NCI-H1436 (cell line): ENCODE measurements at regions not wholly inside any gene's neighbourhood (a gene's known extent, or its start where the extent isn't known, plus 50 kb on each side); places are given as distances from the start of the nearest gene placed in this dataset.
A peak's percentile ranks its signal among the peaks of the same experiment; 100 is the strongest.
"Not testable (repeated sequence)": the region's sequence is repeated elsewhere in the genome, so short reads cannot be mapped to it uniquely, and the experiment has no call there.

Experiments
- DNase-seq: peaks from one replicate; lab custom pipeline; 2025; lab: John Stamatoyannopoulos, UW

DNA sequence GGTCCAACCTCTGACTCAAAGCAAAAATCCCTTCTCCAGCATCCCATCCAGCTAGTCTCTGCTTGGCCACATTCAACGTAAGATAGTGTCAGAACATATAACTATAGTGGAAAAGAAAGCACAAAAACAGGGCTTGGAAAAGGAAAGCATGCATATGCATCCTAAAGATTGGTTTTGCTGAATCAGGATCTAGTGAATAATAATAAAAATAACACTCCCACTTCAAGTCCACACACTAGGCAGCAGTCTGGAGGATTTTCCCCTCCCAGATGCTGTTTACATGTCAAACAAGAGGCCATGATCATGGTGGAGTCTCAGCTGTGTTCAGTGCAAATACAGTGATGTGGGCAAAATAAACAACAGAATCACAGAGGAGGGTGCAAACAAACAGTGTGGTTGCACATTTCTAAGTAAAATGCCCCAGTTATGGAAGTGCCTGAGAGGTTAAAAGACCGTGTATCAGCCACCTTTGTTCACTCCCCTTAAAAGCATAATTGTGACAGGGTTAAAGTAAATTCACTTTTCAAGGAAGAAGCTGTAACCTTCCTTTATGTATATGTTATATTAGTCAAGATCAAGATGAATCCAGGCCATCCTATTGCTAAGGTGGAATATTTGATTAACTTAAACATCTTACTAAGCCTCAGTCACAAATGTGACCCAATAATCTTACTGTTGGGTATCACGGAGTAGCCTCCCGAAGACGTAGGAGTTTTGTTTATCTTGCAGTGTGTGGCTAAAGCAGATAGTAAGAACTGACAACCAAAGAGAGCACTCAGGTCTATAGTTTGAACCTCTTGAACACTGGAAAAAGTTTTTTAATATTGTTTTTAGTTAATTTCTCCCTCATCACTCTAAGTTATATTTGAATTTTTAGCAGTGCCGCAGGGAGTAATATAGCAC lies 424.5 kb downstream of the SOX2 start:
- DNase-seq = no peak

- no peak for DNase-seq
Measured at GRCh38 chr3:182138393-182138792, 426.7 kb downstream of the SOX2 start.

DNA sequence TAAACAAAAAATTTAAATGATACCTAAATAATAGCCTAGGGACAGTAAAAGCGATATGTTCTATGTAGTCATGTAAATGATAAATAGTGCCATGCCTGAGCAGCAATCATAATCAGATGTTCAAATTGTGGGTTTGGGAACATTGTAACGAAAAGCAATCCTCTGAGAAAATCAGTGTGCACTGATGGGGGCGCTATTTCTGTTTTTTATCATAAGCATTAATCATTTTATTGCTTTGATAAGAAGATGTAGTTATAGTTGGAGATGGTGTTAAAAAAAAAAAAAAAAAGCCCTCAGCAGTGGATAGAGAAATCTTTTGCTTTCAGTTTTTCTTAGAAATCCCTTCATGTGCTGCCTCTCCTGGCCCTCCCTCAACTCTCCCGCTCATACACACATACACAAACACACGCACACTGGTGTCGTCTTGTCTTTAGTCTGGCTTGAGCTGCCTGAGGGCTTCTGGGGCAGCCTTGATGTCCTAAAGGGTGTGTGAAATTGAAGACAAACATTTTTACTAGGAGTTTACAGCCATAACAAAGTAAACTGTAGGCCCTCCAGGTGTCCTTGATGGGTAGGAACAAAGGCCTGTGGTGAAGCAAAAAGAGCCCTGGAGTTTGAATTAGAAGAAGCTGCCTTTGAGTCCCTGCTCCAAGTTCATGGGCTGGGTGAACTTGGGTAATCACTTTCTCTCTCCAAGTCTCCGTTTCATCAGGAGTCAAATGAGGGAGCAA lies 428.1 kb downstream of the SOX2 start:
- no peak for DNase-seq

DNA sequence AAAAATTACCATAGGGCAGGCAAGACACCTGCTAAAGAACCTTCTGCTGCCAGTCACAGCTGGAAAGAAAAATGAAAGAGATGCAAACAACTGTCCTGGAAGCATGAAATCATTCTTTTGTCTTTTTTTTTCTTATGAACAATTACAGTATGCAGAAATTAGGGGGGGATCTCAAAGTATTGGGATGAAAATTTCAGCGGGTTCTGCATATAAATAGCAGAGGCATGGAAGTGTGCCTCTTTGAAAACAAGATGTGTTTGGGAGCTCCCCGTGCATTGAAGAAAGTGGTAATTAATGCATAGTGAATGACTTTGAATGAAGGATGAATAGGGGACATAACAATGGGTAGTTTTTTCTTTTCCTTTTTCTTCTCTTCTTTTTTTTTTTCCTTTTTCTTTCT lies 431.2 kb downstream of the SOX2 start:
- DNase-seq = no peak

DNA sequence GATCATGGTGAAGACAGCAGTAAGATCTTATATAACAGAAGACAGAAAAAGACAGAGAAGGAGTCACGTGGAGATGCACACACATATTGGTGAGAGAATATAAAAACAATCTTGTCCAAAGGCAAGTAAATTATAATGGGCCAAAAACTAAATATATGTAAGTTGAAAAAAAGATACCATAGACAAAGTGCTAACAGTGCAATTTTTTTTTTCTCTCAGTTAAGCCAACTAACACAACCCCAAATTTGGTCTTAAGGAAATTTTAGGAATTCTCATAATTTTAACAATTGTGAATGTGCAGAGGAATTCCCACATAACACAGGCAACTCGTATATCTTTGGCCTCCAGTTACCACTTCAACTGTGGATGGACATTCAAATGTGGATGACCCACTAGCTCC lies 432.2 kb downstream of the SOX2 start:
- DNase-seq = no peak

GRCh38 chr3:182148360-182148759 lies 436.6 kb downstream of the SOX2 start:
- DNase-seq = no peak

GRCh38 chr3:182149594-182149993 lies 437.9 kb downstream of the SOX2 start:
- no peak for DNase-seq

DNA sequence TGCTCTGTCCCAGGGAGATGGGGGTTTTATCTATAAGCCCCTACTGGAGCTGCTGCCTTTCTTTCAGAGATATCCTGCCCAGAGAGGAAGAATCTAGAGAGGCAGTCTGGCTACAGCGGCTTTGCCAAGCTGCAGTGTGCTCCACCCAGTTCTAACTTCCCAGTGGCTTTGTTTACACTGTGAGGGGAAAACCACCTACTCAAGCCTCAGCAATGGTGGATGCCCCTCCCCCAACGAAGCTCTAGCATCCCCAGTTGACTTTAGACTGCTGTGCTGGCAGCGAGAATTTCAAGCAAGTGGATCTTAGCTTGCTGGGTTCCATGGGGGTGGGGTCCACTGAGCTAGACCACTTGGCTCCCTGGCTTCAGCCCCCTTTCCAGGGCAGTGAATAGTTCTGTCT lies 444.6 kb downstream of the SOX2 start:
- not testable (repeated sequence) for DNase-seq

- no peak for DNase-seq
Measured at GRCh38 chr3:182165234-182165633, 453.5 kb downstream of the SOX2 start.

DNA sequence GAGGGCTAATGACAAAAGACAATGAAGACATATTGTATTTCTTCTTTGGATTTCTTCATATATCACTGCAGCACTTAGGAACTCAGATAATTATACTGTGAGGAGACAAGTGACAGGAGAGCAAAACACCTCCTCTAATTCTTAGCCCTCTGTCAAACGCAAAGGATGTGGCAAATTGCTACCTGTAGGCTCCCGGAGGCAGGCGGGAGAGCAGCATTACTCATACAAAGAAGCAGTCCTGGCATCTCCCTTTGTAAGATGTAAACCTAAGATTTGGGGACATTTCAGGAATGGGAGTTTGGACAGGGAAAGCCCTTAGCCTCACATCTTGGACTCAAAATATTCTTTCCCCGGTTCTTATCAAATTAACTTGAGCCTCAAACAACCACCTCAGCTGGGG lies 460.8 kb downstream of the SOX2 start:
- no peak for DNase-seq

DNA sequence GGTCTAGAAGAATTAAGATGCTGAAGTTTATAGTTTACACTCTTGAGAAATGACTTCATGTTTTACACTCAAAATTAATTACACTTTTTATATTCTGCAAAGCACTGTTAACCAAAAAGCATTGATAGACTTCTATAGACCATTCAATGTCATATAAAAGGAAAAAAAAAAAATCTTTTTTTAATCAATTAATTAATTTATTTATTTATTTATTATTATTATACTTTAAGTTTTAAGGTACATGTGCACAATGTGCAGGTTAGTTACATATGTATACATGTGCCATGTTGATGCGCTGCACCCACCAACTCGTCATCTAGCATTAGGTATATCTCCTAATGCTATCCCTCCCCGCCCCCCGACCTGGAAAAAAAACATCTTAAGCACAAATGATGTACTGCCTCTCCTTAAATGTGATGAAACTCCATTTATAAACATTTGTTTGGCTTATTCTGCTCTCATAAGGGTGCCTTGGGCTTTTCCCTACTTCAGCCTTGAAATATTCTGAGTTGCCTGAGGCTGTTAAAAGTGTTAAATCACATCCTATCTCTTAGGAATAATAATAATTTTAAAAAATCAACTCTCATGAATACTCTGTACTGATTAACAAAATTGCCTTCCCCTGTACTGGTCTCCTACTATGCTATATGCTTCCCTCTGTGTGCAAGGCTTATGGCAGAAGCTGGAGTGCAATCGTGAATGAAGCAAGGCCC lies 466.9 kb downstream of the SOX2 start:
- DNase-seq = no peak

DNA sequence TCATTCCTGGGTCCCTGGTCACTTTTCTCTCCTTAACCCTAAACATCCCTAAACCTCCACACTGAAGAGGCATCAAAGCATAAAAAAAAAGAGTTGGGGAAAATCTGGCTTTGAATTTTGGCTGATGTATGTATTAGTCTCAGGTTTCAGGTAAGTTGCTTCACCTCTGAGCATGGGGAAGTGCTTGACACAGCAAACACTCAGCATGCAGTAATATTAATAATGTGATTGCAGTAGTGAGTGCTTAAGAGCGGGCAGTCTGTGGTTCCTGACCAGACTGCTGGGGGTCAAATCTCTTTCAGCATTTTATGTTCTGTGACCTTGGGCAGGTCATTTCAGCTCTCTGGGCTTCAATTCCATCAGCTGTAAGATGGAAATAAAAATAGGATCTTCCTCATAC lies 467.9 kb downstream of the SOX2 start:
- no peak for DNase-seq

DNA sequence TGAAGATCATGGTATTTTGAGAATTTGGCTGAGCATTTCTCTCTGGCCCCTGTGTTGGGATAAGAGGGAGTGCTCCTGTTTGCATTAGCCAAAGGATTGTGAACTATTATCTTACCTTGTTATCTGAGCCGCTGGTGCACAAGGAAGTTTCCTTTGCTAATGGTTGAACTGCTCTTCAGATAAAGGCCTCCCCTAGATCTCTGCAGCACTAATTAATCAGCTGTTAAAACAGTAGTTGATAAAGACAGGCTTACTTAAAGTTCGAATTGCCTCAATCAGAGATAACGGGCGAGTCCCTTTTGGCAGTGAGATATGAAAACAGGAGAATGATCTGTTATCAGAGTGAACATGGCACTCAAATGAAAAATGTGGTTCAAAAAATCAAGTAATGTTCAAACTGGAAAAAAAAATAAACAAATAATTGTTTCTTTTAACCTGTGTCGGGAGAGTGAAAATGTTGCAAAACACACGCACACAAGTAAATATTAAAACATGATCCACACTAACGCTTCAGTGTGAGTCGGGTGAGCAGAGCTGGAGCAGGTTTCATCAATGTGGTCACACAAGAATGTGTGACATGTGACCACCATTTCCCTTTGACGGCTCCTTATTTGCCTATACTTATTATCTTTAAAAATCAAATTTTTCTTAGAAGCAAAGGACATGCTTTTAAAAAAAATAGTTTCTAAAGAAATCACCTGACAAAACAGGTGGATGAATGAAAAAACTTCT lies 469.1 kb downstream of the SOX2 start:
- DNase-seq = no peak

- DNase-seq = peak; percentile 23
Measured at GRCh38 chr3:182182531-182182968, 470.8 kb downstream of the SOX2 start.

DNA sequence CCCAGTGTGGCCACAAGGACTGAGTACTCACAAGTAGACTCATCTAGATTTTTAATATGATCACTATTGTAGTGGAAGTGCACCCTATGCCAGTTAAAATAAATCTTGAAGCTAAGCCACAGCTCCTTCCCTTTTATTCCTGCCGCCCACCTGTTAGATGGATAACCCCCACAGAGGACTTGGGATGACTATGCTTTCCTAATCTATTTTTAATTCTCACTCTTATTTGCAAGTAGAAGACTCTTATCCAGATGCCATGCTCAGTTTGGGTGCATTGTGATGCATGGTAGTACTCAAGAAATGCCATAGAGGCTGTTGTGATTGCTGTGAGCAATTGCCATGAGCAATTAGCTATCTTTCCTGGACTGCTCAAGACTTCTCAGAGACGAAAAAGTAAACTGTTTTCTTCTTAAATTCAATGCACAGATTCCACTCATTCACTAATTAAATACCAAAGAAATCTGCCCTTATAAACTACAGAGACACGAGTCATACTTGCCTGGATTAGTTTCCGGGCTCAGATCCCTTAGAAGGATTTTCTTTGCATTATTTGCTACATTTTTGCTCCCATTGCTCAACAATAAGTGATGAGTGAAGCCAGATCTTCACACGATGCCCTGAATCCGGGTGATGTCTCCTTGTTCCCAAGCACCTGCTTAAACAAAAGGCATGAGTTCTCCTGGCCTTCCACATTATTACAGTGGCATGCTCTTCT lies 472.1 kb downstream of the SOX2 start:
- no peak for DNase-seq

GRCh38 chr3:182185313-182185712 lies 473.6 kb downstream of the SOX2 start:
- no peak for DNase-seq

DNA sequence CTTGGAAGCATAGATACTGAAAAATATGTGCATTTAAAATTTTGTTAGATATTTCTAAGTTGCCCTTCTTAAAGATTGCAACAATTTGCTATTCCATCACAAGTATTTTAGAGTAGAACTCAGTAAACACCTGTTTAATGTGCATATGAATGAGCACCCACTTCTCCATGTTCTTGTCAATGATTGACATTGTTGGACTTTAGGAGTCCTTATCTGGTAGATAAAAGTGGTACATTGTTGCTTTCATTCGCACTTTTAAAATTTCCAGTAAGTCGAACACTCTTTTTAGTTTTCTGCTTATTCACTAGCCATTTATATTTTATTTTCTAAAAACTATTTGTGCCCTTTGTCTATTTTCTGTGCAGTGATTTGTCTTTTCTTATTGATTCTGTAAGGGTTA lies 478.3 kb downstream of the SOX2 start:
- no peak for DNase-seq

GRCh38 chr3:182198345-182198744 lies 486.6 kb downstream of the SOX2 start:
- DNase-seq = no peak

DNA sequence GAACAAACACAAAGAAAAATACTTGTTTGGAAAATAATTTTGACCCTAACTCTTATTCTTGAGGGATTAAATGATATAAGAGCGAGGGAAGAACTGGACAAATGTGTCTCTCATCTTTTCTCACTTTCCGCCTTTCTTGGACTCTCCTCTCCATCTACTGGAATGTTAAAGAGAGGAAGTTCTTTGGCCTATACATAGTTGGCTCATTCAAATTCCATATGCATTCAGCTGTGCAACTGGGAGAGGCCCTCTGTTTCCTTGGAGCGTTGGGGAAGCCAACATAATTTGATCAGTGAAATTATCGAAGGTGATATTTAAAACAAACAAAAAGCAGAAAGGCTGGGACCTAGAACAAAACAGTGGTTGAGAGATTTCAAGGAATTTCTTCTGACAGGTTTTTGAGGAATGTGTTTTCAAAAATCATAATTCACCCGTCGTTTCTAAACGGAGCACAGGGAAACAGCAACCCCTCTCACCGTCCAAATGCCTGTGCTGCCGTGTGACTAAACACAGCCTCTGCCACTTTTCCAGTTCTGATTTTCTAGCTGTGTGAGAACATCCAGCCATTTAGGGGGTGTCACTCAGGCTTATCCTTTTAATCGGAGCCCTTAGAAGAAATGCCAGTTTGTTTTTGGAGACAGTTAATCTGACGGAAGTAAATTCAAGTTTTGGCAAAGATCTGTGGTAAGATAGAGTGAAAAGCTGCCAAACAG lies 489.9 kb downstream of the SOX2 start:
- no peak for DNase-seq

DNA sequence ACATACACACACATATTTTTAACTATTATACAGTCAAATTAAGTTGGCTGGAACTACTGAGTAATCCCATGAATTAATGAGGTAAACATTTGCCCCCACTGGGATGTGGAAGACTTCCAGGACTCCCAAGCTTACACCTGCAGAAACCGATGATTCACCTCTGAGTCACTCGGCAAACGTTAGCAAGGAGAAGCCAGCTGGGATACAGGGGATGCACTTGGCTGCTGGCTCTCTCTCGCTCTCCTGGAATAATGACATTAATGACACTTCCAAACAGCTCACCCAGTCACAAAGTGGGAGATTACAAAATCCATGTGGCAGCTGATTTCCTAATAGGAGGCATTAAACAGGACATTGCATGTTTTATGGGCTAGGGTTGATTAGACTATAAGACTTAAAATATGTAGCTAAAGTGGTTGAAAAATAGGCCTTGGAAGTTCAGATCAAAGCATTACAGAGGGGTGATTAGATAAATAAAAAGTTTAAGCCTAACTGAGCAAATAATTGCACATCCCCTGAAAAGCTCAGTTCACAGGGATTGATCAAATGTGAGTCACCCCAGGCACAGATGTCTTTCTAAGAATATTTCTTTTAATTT lies 500.9 kb downstream of the SOX2 start:
- peak; percentile 23 for DNase-seq
